Middle frontal gyrus (tissue), 1 donor: ENCODE measurements at regions not wholly inside any gene's neighbourhood (a gene's known extent, or its start where the extent isn't known, plus 50 kb on each side); places are given as distances from the start of the nearest gene placed in this dataset.

ENCODE experiments used
- DNase-seq: peaks from one replicate; pipeline ENCODE4 v3.0.0-alpha.2; 2015; ENCODE audit warnings: low spot score; ENCODE audit errors: extremely low spot score

- DNase-seq, result no peak
Measured at GRCh38 chr18:49662506-49662905, 100.6 kb downstream of the LIPG start.

DNA sequence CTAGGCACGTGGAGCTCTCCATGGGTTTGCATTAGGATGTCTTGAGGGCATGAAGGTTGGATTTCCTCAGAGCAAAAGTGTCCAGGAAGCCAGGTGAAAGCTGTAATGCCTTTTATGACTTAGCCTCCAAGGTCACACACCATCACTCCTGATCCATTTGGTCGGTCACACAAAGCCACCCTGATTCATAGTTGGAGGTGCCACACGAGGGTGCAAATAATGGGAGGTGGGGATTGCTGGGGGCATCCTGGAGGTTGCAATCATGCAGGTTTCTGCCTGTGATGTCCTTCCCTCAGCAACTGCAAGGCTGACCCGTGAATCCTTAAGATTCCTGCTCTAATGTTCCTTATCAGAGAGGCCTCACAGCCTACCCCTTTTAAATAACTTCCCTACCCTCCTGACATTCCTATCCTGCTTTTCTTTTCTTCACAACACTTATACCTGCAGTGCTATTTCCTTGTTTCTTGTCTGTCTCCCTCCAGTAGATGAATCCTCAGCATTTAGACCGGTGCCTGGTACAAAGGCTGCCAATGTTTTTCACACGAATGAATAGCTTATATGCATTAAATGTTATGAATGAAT lies 97.1 kb downstream of the LIPG start:
- no peak for DNase-seq

DNA sequence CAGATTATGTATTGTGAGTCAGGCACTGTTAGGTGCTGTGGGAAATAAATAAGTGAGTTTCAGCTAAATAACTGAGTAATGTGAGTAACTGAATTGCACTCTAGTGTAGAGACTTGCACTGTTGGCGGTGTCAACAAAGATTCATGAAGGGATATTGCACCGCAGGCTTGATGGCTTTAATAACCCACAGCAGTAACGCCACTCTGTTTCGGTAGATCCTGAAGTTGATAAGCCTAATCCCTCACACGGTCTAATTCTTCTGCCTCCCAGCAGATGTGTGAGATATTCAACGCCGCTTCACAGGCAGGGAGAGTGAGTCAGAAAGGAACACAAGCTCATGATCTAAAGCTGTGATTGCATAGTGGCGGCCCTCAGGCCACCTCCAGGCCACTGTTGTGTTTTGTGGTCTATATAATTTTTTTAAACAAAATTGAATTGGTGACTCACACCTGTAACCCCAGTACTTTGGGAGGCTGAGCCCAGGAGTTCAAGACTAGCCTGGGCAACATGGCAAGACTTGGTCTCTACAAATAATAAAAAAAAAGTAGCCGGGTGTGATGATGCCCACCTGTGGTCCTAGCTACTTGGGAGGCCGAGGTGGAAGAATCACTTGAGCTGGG lies 94.3 kb downstream of the LIPG start:
- no peak for DNase-seq

DNA sequence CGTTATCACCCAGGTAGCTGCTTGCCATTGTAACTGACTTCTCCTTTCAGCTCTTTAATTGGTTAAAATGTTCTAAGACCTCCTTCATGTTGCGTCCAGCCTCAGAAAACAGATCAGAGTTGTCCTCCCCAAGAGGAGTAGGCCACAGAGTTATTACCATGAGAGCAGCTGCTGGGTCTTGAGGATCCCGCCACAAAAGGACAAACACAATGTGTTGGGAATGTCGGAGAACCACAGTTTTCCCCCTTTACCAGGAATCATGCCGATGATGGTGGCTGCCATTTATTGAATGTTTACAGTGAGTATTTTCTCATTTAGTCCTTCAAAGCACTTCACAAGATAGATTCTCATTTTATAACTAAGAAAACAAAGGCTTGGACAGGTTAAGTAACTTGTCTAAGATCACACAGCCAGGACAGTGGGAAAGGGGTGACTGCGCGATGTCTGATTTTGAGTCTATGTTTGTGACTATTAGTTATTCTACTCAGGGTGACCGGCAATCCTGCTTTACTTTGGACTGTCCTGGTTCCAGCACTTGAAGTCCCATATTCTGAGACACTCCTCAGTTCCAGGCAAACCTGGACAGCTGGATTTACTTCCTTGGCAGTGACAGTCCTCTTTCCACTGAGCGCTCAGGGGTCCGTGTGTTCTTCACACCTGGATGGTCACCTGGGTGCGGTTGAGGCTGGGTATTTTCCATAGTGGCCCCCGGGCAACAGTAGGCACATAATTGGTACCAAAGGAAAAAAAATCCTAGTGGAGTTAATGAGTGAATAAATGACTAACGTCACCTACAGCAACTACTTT lies 93.6 kb downstream of the LIPG start:
- no peak for DNase-seq

DNA sequence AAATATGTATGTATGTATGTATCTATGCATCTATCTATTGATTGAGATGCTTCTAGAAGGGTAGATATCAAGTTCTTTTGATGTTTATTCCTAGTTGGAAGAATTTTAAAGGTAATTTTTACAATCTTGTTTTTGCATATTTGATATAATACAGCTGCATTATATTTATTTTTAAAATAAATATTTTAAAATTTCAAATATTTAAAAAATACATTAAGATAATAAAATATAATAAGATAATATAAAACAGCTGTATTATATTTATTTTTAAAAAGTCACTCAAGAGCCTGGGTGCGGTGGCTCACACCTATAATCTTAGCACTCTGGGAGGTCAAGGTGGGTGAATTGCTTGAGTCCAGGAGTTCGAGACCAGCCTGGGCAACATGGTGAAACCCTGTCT lies 92.5 kb downstream of the LIPG start:
- DNase-seq, result no peak

DNA sequence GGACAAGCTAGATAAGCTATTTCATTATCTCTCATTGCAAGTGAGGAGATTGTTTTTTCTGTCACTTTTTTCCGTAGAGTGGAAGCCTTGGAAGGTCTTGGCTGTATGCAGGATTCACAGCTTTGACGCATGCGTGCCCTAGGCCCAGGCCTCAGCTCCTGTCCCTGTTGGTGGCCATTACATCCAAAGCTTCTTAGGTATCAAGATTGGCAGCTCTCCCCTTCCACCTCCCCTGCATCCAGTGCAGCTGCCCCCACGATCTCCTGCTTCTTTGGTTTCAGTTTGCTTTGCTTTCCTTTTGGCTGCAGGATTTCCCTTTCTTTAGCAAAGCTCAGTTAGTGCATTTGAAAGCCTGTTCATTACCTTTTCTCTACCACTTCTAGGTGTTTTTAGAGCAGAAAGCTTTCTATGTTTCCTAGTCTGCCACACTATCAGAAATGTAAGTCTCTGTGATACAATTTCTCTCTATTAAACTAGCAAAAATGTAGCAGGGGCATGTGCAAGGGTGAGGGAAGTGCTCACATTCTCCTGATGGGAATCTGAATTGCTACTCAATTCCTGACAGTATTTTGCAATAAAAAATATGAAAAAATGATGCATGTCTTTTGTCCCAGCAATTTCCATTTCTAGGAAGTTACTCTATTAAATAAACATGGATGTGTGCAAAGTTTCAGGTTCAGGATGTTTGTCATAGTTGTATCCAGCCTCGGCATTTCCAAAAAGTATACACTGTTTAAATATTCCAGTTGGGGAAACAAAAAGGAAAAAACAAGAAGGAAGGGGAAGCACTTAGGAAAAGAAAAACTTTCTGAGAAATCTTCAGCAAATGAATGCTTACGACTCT lies 91.2 kb downstream of the LIPG start:
- DNase-seq, result no peak

DNA sequence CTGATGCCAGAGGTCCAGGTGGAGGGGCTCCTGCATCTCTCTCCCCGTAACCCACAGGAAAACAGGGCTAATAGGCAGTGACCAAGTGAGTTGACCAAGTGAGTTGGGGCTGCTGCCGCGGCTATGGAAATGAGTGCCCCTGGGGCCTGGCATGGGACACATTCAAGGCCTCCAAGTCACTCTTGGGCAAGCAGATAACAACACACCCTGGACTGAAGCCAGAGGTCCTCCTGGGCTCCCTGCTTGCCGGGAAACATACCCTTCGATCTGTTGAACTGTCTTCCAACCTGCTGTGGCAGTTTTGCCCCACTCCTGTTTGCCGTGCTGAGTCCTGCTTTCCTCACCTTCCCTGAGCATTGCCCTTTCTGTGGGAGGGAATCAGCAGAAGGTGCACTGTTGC lies 89.2 kb downstream of the LIPG start:
- DNase-seq, result no peak

- DNase-seq, result no peak
Measured at GRCh38 chr18:49650426-49650891, 88.6 kb downstream of the LIPG start.

- no peak for DNase-seq
Measured at GRCh38 chr18:49648811-49649210, 87.0 kb downstream of the LIPG start.
